22Rv1 (cell line): ENCODE measurements at regions not wholly inside any gene's neighbourhood (a gene's known extent, or its start where the extent isn't known, plus 50 kb on each side); places are given as distances from the start of the nearest gene placed in this dataset.

Experiments used
- H3K27ac ChIP-seq: fragments of 450-650 bp; 2 replicates; pipeline ENCODE4 v1.5.1; 2017
- CTCF ChIP-seq: fragments of 450-650 bp; IDR thresholded peaks from 2 replicates; pipeline ENCODE4 v1.5.1; 2017; ENCODE audit warnings: mild to moderate bottlenecking
- ZFX ChIP-seq: fragments of 450-650 bp; IDR thresholded peaks from 2 replicates; pipeline ENCODE4 v1.6.1; 2017; ENCODE audit warnings: antibody characterized with exemption, borderline replicate concordance

DNA sequence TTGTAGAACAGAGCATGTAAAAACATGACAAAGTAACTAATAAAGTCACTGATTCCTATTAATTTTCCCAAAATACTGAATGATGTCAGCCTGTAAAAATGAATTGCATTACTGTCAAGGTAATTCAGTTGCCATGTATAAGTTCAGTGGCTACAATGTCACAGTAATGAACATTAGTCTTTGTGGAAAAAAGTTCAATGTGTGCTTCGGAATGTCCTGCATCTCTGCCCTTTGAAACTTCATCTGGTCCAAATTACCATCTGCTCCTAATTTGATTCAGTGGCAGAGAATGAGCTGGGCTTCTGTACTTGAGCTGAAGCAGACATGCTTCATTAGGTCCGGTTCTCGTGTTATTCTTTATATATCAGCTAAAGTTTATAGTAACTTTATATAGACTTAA lies 567.4 kb downstream of the COL12A1 start:
- no peak overlapping the region for H3K27ac ChIP-seq
- TF ChIP-seq CTCF (no peak), ZFX (no peak)

GRCh38 chr6:74632196-74632875 lies 573.5 kb downstream of the COL12A1 start:
- no peak for TF ChIP-seq ZFX
- TF ChIP-seq CTCF, result no peak
- H3K27ac ChIP-seq, result no peak overlapping the region

DNA sequence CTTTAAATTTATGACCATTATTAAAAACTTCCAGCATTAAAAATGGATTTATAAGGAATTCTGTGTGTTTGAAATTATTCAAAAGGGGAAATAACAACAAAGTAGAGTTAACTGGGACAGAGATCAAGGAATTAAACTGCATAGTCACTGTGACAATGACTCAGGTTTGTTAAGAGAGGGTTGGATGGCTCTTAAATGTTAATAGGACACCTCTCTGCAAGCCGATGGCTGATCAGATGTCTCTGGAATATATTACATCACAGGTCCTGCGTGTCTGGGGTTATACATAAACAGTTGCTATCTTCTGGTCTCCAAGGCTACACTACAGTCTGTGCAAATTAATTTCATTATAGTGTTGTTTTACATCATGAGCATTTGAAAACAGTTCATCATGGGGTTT lies 574.3 kb downstream of the COL12A1 start:
- TF ChIP-seq CTCF, result no peak
- no peak for TF ChIP-seq ZFX
- no peak overlapping the region for H3K27ac ChIP-seq

DNA sequence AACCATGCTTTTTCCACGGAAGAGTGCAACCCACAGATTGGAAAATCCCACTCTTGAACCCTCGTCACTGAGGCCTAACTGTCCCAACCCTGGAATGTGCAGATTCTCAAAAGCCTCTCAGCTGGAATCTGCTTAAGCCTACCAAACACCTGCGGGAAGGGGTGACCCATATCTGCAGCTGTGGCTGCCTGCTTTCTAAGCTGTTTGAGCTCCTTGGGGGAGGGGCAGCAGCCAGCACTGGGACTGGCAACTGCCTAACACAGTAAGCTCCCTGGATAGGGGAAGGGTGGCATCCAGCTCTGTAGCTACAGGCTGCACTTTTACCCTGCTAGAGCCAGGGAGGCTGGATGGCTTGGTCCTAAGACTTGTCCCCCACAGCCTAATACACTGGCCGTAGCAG lies 579.6 kb downstream of the COL12A1 start:
- TF ChIP-seq ZFX, result no peak
- no peak for TF ChIP-seq CTCF
- H3K27ac ChIP-seq, result no peak overlapping the region

DNA sequence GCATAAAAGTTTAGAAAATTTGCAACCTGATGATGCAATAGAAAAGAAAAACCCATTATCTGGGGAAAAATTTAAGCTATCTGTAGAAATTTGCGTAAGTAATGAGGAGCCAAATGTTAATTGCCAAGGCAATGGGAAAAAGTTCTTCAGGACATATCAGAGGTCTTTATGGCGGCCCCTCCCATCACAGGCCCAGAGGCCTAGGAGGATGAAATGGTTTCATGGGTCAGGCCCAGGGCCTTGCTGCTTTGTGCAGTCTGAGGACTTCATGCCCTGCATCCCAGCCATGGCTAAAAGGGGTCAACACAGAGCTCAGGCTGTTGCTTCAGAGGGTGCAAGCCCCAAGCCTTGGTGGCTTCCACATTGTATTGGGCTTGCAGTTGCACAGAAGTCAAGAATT lies 582.8 kb downstream of the COL12A1 start:
- no peak for TF ChIP-seq ZFX
- TF ChIP-seq CTCF, result no peak
- H3K27ac ChIP-seq, result no peak overlapping the region

DNA sequence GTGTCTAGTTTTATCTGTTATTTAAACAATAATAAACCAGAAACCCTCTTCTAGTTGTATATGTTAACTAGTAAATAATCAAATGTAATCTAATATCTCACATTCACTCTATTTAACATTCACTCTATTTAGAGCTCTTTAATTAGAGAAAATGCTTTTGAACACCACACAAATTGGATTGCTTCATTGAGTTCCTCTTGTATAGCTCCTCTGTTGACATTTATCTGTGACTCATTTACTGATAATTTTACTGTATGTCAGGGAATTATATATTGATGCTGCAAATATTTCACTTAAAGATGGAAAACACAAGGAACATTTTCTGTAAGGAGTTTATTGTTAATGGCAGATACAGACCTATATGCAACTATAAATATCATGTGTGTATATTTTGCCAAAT lies 594.6 kb downstream of the COL12A1 start:
- TF ChIP-seq ZFX, result no peak
- no peak for TF ChIP-seq CTCF

GRCh38 chr6:74610352-74610751 lies 595.5 kb downstream of the COL12A1 start:
- TF ChIP-seq ZFX (no peak), CTCF (no peak)
- H3K27ac ChIP-seq, result no peak overlapping the region

More for the DNA sequence above, 594.6 kb downstream of the COL12A1 start:
- no peak overlapping the region for H3K27ac ChIP-seq
